Breast epithelium (tissue), 3 donors: ENCODE measurements at regions not wholly inside any gene's neighbourhood (a gene's known extent, or its start where the extent isn't known, plus 50 kb on each side); places are given as distances from the start of the nearest gene placed in this dataset.

Experiments
- POLR2A ChIP-seq: fragments of 450-650 bp; IDR thresholded peaks from one replicate; pipeline ENCODE4 v1.6.1; 2016; ENCODE audit warnings: antibody characterized with exemption, mild to moderate bottlenecking, moderate library complexity
- POLR2AphosphoS5 ChIP-seq, 3 donors: sonication (generic); formaldehyde crosslinking; IDR thresholded peaks; one replicate each; pipeline ENCODE4 v1.6.1; 2017; ENCODE audit warnings: antibody characterized with exemption in 3 of 3
- TF ChIP-seq, protein P1 (sequence below), 3 donors: fragments of 450-650 bp; IDR thresholded peaks; one replicate each; pipeline ENCODE4 v1.5.1; 2016 to 2017; ENCODE audit warnings: antibody characterized with exemption in 3 of 3, mild to moderate bottlenecking in 3 of 3, moderate library complexity in 3 of 3

DNA sequence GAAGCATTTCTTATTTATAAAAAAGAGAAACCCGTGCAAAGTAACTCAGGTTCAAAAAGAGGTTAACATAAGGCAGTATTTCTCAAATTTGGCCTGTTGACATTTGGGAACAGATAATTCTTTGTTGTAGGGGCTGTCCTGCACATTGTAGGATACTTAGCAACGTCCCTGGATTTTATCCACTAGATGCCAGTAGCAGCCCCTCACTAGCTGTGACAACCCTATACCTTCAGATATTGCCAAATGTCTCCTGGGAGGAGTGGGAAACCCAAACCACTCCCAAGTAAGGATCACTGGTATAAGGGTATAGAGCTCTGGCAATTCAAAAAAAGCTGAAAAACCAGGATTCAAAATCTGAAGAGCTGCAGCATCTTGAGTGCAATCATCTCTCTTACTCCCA is 202.3 kb upstream of the PRKCQ start:
- TF ChIP-seq, protein P1, sequence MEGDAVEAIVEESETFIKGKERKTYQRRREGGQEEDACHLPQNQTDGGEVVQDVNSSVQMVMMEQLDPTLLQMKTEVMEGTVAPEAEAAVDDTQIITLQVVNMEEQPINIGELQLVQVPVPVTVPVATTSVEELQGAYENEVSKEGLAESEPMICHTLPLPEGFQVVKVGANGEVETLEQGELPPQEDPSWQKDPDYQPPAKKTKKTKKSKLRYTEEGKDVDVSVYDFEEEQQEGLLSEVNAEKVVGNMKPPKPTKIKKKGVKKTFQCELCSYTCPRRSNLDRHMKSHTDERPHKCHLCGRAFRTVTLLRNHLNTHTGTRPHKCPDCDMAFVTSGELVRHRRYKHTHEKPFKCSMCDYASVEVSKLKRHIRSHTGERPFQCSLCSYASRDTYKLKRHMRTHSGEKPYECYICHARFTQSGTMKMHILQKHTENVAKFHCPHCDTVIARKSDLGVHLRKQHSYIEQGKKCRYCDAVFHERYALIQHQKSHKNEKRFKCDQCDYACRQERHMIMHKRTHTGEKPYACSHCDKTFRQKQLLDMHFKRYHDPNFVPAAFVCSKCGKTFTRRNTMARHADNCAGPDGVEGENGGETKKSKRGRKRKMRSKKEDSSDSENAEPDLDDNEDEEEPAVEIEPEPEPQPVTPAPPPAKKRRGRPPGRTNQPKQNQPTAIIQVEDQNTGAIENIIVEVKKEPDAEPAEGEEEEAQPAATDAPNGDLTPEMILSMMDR (IDR thresholded peaks at IDR 0.05) = no peak
- TF ChIP-seq POLR2AphosphoS5 (IDR thresholded peaks at IDR 0.05) (no peak), POLR2A (no peak)
